HepG2 (cell line): ENCODE measurements at regions not wholly inside any gene's neighbourhood (a gene's known extent, or its start where the extent isn't known, plus 50 kb on each side); places are given as distances from the start of the nearest gene placed in this dataset.

Experiments
- ATF6 ChIP-seq: sonication (generic); formaldehyde crosslinking; conservative IDR thresholded peaks from 2 replicates; pipeline ENCODE4 v1.4.0; 2020; ENCODE audit warnings: missing genetic modification reagents
- EP300 ChIP-seq, 3 experiments: sonication (generic) in 1 of 3; formaldehyde crosslinking in 1 of 3; IDR thresholded peaks; 2 replicates each; pipeline versions ENCODE4 v1.5.1 to v1.6.1; 2011 to 2020; ENCODE audit warnings: low read depth in 2 of 3, low read length in 2 of 3, borderline replicate concordance in 1 of 3, improper control_type of control experiment in 1 of 3, mild to moderate bottlenecking in 1 of 3, missing genetic modification reagents in 1 of 3, moderate library complexity in 1 of 3
- FOXA3 ChIP-seq: IDR thresholded peaks from 2 replicates; pipeline ENCODE4 v1.6.1; 2016; ENCODE audit warnings: missing genetic modification reagents, missing compliant biosample characterization
- FOXM1 ChIP-seq: sonication (generic); formaldehyde crosslinking; IDR thresholded peaks from 2 replicates; pipeline ENCODE4 v1.5.0; 2020; ENCODE audit warnings: missing genetic modification reagents
- GTF2F1 ChIP-seq: fragments of 150-350 bp; IDR thresholded peaks from 2 replicates; pipeline ENCODE4 v1.6.1; 2014; ENCODE audit warnings: low read length
- HOXA7 ChIP-seq: sonication (generic); formaldehyde crosslinking; IDR thresholded peaks from 2 replicates; pipeline ENCODE4 v1.8.1; 2022; ENCODE audit warnings: mild to moderate bottlenecking, missing genetic modification reagents, moderate library complexity
- POLR2A ChIP-seq, 2 experiments: IDR thresholded peaks; 2 replicates each; pipeline ENCODE4 v1.6.1; 2011; ENCODE audit warnings: low read depth in 2 of 2, low read length in 2 of 2, mild to moderate bottlenecking in 1 of 2, moderate library complexity in 1 of 2; ENCODE audit not compliant: insufficient read depth in 1 of 2
- ZFX ChIP-seq: sonication (generic); formaldehyde crosslinking; IDR thresholded peaks from 2 replicates; pipeline ENCODE4 v1.4.0; 2020; ENCODE audit warnings: mild to moderate bottlenecking, low read depth, missing genetic modification reagents, moderate library complexity
- ZKSCAN8 ChIP-seq: IDR thresholded peaks from 2 replicates; pipeline ENCODE4 v1.6.1; 2016; ENCODE audit warnings: borderline replicate concordance, missing genetic modification reagents, missing compliant biosample characterization
- ZNF232 ChIP-seq: sonication (generic); formaldehyde crosslinking; IDR thresholded peaks from 2 replicates; pipeline ENCODE4 v1.4.0; 2020; ENCODE audit warnings: missing genetic modification reagents, borderline replicate concordance
- ZNF274 ChIP-seq: sonication (generic); formaldehyde crosslinking; IDR thresholded peaks from 2 replicates; pipeline ENCODE4 v1.5.1; 2020; ENCODE audit warnings: mild to moderate bottlenecking, missing genetic modification reagents
- ZNF576 ChIP-seq: sonication (generic); formaldehyde crosslinking; IDR thresholded peaks from 2 replicates; pipeline ENCODE4 v1.4.0; 2020; ENCODE audit warnings: mild to moderate bottlenecking, missing genetic modification reagents
- TF ChIP-seq, protein P1 (sequence below): sonication (generic); formaldehyde crosslinking; IDR thresholded peaks from 2 replicates; pipeline ENCODE4 v1.4.0; 2020; ENCODE audit warnings: missing genetic modification reagents, borderline replicate concordance

DNA sequence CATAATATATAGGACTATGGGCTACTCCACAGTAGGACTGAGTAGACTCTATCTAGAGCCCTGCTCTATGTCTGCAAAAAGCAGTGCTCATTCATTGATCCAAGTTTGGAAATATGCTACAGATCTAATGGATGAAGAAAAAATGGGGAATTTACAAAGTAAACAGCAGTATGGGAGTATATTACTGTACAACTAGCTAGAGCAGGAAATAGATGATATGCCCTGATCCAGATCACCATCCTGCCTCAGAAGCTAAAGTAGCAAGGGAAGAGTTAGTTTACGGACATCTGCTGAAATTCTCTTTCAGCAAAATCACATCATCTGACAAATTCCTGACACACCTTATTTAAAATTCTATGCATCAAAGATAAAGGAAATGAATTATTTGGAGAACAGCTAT lies 168.2 kb upstream of the SEMA3A start:
- TF ChIP-seq HOXA7 (CRISPR knock-in tag), result no peak
- no peak for TF ChIP-seq ATF6 (CRISPR knock-in tag)
- TF ChIP-seq ZNF232 (CRISPR knock-in tag), result no peak
- no peak for TF ChIP-seq GTF2F1
- TF ChIP-seq FOXA3 (CRISPR knock-in tag), result no peak
- TF ChIP-seq ZNF576 (CRISPR knock-in tag), result no peak
- TF ChIP-seq POLR2A (IDR thresholded peaks at IDR 0.05; ENCODE audit: insufficient read depth in 1 of 2, low read depth in 2 of 2, low read length in 2 of 2), result no peak
- TF ChIP-seq ZNF274 (CRISPR knock-in tag), result no peak
- no peak for TF ChIP-seq FOXM1
- TF ChIP-seq, protein P1, sequence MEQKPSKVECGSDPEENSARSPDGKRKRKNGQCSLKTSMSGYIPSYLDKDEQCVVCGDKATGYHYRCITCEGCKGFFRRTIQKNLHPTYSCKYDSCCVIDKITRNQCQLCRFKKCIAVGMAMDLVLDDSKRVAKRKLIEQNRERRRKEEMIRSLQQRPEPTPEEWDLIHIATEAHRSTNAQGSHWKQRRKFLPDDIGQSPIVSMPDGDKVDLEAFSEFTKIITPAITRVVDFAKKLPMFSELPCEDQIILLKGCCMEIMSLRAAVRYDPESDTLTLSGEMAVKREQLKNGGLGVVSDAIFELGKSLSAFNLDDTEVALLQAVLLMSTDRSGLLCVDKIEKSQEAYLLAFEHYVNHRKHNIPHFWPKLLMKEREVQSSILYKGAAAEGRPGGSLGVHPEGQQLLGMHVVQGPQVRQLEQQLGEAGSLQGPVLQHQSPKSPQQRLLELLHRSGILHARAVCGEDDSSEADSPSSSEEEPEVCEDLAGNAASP (CRISPR knock-in tag), result no peak
- no peak for TF ChIP-seq ZKSCAN8 (CRISPR knock-in tag)
- no peak for TF ChIP-seq ZFX (CRISPR knock-in tag)
- no peak for TF ChIP-seq EP300 (IDR thresholded peaks at IDR 0.05; ENCODE audit: low read depth in 2 of 2, low read length in 2 of 2)
- TF ChIP-seq EP300 (CRISPR knock-in tag; IDR thresholded peaks at IDR 0.05; ENCODE audit: borderline replicate concordance), result no peak
